IMR-90 (cell line): ENCODE measurements at regions not wholly inside any gene's neighbourhood (a gene's known extent, or its start where the extent isn't known, plus 50 kb on each side); places are given as distances from the start of the nearest gene placed in this dataset.

Experiments used
- ATAC-seq: fragments of 200-7000 bp; cut with Tn5 transposase; 2 replicates; pipeline ENCODE4 v1.9.1; 2020; ENCODE audit warnings: low read depth, mild to moderate bottlenecking, moderate library complexity
- BruUV-seq: library from RNA; stranded (reverse); fragments of 400-500 nt; replicated peaks from 2 replicates; lab custom pipeline; 2021; lab: Mats Ljungman, UMichigan
- CTCF ChIA-PET: fragments of 300-600 bp; formaldehyde crosslinking; extraction: SDS; loops from one replicate; lab custom pipeline; 2021; ENCODE audit warnings: antibody characterized with exemption; lab: Yijun Ruan, JAX
- POLR2A ChIA-PET: fragments of 300-600 bp; sonication (Branson Sonifier 250); formaldehyde crosslinking; loops from one replicate; lab custom pipeline; 2022; ENCODE audit warnings: antibody characterized with exemption; ENCODE audit not compliant: unreplicated experiment; lab: Charles Lee
- DNase-seq: peaks from one replicate; pipeline ENCODE4 v3.0.0; 2013
- H2AFZ ChIP-seq: replicated peaks from 2 replicates; pipeline ENCODE3; 2013; ENCODE audit warnings: low read length, mild to moderate bottlenecking; ENCODE audit not compliant: poor library complexity
- H2AK5ac ChIP-seq: 2 replicates; pipeline ENCODE4 v1.6.1; 2013; ENCODE audit warnings: low read depth, low read length, inconsistent platforms
- H2AK9ac ChIP-seq: replicated peaks from 2 replicates; pipeline ENCODE3; 2013; ENCODE audit warnings: mild to moderate bottlenecking, low read depth, low read length, moderate library complexity; ENCODE audit not compliant: poor library complexity
- H2BK120ac ChIP-seq: 2 replicates; pipeline ENCODE4 v1.6.1; 2013; ENCODE audit warnings: low read depth, low read length, inconsistent platforms
- H2BK15ac ChIP-seq: 3 replicates; pipeline ENCODE4 v1.6.1; 2013; ENCODE audit warnings: low read depth, low read length, inconsistent platforms
- H2BK20ac ChIP-seq: 2 replicates; pipeline ENCODE4 v1.6.1; 2013; ENCODE audit warnings: low read depth, mild to moderate bottlenecking, inconsistent platforms, low read length, moderate library complexity
- H2BK5ac ChIP-seq: 2 replicates; pipeline ENCODE4 v1.6.1; 2013; ENCODE audit warnings: mild to moderate bottlenecking, low read depth, low read length, inconsistent platforms; ENCODE audit not compliant: poor library complexity, severe bottlenecking
- H3K14ac ChIP-seq: replicated peaks from 2 replicates; pipeline ENCODE4 v1.6.1; 2013; ENCODE audit warnings: low read depth, low read length, inconsistent platforms
- H3K18ac ChIP-seq: 2 replicates; pipeline ENCODE4 v1.6.1; 2013; ENCODE audit warnings: low read depth, low read length, control low read depth
- H3K23ac ChIP-seq: 2 replicates; pipeline ENCODE4 v1.6.1; 2013; ENCODE audit warnings: low read depth, low read length, inconsistent platforms
- H3K27ac ChIP-seq: 2 replicates; pipeline ENCODE4 v1.5.1; 2013; ENCODE audit warnings: mild to moderate bottlenecking, control low read depth, low read length; ENCODE audit not compliant: insufficient read depth
- H3K27me3 ChIP-seq: 2 replicates; pipeline ENCODE4 v1.6.1; 2013; ENCODE audit warnings: low read length; ENCODE audit not compliant: control insufficient read depth, insufficient read depth
- H3K36me3 ChIP-seq: 2 replicates; pipeline ENCODE4 v1.6.1; 2013; ENCODE audit warnings: low read length, mixed read lengths; ENCODE audit not compliant: control insufficient read depth, insufficient read depth
- H3K4ac ChIP-seq: 2 replicates; pipeline ENCODE4 v1.6.1; 2013; ENCODE audit warnings: low read depth, low read length, inconsistent platforms
- H3K4me1 ChIP-seq: 2 replicates; pipeline ENCODE4 v1.6.1; 2013; ENCODE audit warnings: low read length, mixed read lengths; ENCODE audit not compliant: control insufficient read depth, insufficient read depth
- H3K4me2 ChIP-seq: 2 replicates; pipeline ENCODE4 v1.6.1; 2013; ENCODE audit warnings: low read depth, mild to moderate bottlenecking, control low read depth, low read length, moderate library complexity
- H3K4me3 ChIP-seq: 2 replicates; pipeline ENCODE4 v1.5.1; 2013; ENCODE audit warnings: low read depth, mild to moderate bottlenecking, control low read depth, low read length, moderate library complexity; ENCODE audit not compliant: insufficient read depth
- H3K56ac ChIP-seq: 2 replicates; pipeline ENCODE4 v1.6.1; 2013; ENCODE audit warnings: low read length, inconsistent platforms; ENCODE audit not compliant: insufficient read depth; ENCODE audit errors: extremely low read depth
- H3K79me1 ChIP-seq, 2 experiments: 2 replicates each; pipeline ENCODE4 v1.6.1; 2013; ENCODE audit warnings: low read length in 2 of 2, inconsistent platforms in 1 of 2, low read depth in 1 of 2
- H3K9ac ChIP-seq: 2 replicates; pipeline ENCODE4 v1.6.1; 2013; ENCODE audit warnings: low read depth, low read length, control low read depth
- H3K9me1 ChIP-seq: 2 replicates; pipeline ENCODE4 v1.6.1; 2013; ENCODE audit warnings: low read length, inconsistent platforms; ENCODE audit not compliant: insufficient read depth
- H3K9me3 ChIP-seq: 2 replicates; pipeline ENCODE4 v1.6.1; 2013; ENCODE audit warnings: low read length; ENCODE audit not compliant: control insufficient read depth, insufficient read depth
- H4K20me1 ChIP-seq: 2 replicates; pipeline ENCODE4 v1.6.1; 2013; ENCODE audit warnings: low read length, inconsistent platforms; ENCODE audit not compliant: insufficient read depth
- H4K5ac ChIP-seq: 2 replicates; pipeline ENCODE4 v1.6.1; 2013; ENCODE audit warnings: mild to moderate bottlenecking, low read depth, low read length, control low read depth
- H4K8ac ChIP-seq, 2 experiments: 2 replicates each; pipeline ENCODE4 v1.6.1; 2013; ENCODE audit warnings: low read depth in 2 of 2, low read length in 2 of 2, control low read depth in 1 of 2, inconsistent platforms in 1 of 2
- H4K91ac ChIP-seq: 2 replicates; pipeline ENCODE4 v1.6.1; 2013; ENCODE audit warnings: low read depth, low read length, inconsistent platforms; ENCODE audit not compliant: insufficient read depth
- BHLHE40 ChIP-seq: fragments of 150-350 bp; IDR thresholded peaks from 2 replicates; pipeline ENCODE4 v1.6.1; 2016; ENCODE audit warnings: mild to moderate bottlenecking, low read depth, low read length
- CEBPB ChIP-seq: IDR thresholded peaks from 2 replicates; pipeline ENCODE4 v1.6.1; 2012; ENCODE audit warnings: low read depth, low read length, improper control_type of control experiment
- CHD1 ChIP-seq: IDR thresholded peaks from 2 replicates; pipeline ENCODE4 v1.6.1; 2012; ENCODE audit warnings: low read depth, low read length, improper control_type of control experiment
- FOS ChIP-seq: fragments of 150-350 bp; IDR thresholded peaks from 2 replicates; pipeline ENCODE4 v1.6.1; 2016; ENCODE audit warnings: low read depth, low read length
- MAFK ChIP-seq: IDR thresholded peaks from 2 replicates; pipeline ENCODE4 v1.6.1; 2012; ENCODE audit warnings: low read depth, low read length, improper control_type of control experiment
- MAZ ChIP-seq: IDR thresholded peaks from 2 replicates; pipeline ENCODE4 v1.6.1; 2012; ENCODE audit warnings: low read depth, mild to moderate bottlenecking, low read length, improper control_type of control experiment, moderate library complexity, borderline replicate concordance
- MXI1 ChIP-seq: IDR thresholded peaks from 2 replicates; pipeline ENCODE4 v1.6.1; 2012; ENCODE audit warnings: low read depth, mild to moderate bottlenecking, low read length, moderate library complexity, borderline replicate concordance
- NFE2L2 ChIP-seq: fragments of 150-350 bp; IDR thresholded peaks from 2 replicates; pipeline ENCODE4 v1.6.1; 2016; ENCODE audit warnings: low read depth, mild to moderate bottlenecking, low read length
- POLR2A ChIP-seq: IDR thresholded peaks from 2 replicates; pipeline ENCODE4 v1.6.1; 2012; ENCODE audit warnings: mild to moderate bottlenecking, low read depth, low read length
- RAD21 ChIP-seq: IDR thresholded peaks from 2 replicates; pipeline ENCODE4 v1.6.1; 2012; ENCODE audit warnings: low read length, improper control_type of control experiment
- RCOR1 ChIP-seq: IDR thresholded peaks from 2 replicates; pipeline ENCODE4 v1.6.1; 2012; ENCODE audit warnings: mild to moderate bottlenecking, low read length, improper control_type of control experiment; ENCODE audit not compliant: insufficient replicate concordance
- SMC3 ChIP-seq: fragments of 150-350 bp; IDR thresholded peaks from 2 replicates; pipeline ENCODE4 v1.6.1; 2016; ENCODE audit warnings: low read depth, mild to moderate bottlenecking, antibody characterized with exemption, low read length, moderate library complexity
- USF2 ChIP-seq: fragments of 150-350 bp; IDR thresholded peaks from 2 replicates; pipeline ENCODE4 v1.6.1; 2017; ENCODE audit warnings: mild to moderate bottlenecking, antibody characterized with exemption, low read length, low read depth
- WGBS, 2 experiments: methylation state at CpG; one replicate each; pipeline versions ENCODE4 v1.1.5 to v1.1.7; 2013; ENCODE audit warnings: missing lambda C conversion rate in 2 of 2; ENCODE audit not compliant: insufficient read length in 1 of 2; ENCODE audit errors: extremely low coverage in 2 of 2; 5-methylcytosine and 5-hydroxymethylcytosine counted together
- dilution Hi-C: fragments of 300-500 bp; cut with HindIII; formaldehyde crosslinking; loops from one replicate; pipeline ENCODE4 v1.14.3; 2018; ENCODE audit warnings: low sequenced_read_pairs; ENCODE audit not compliant: unreplicated experiment
- in situ Hi-C: fragments of 300-500 bp; cut with MboI; formaldehyde crosslinking; loops from 3 replicates; pipeline ENCODE4 v1.14.3; 2019; ENCODE audit warnings: low sequenced_read_pairs, inconsistent platforms, mixed read lengths
- intact Hi-C: fragments of 100-400 bp; cut with micrococcal nuclease; formaldehyde crosslinking; loops from 2 replicates; pipeline ENCODE4 v1.10.0; 2022
- TF ChIP-seq, protein P1 (sequence below): conservative IDR thresholded peaks from 2 replicates; pipeline ENCODE4 v1.5.1; 2012; ENCODE audit warnings: mild to moderate bottlenecking, low read depth, low read length, improper control_type of control experiment
- TF ChIP-seq, protein P2 (sequence below): fragments of 150-350 bp; IDR thresholded peaks from 2 replicates; pipeline ENCODE4 v1.6.1; 2016; ENCODE audit warnings: low read depth, mild to moderate bottlenecking, low read length, moderate library complexity, borderline replicate concordance

DNA sequence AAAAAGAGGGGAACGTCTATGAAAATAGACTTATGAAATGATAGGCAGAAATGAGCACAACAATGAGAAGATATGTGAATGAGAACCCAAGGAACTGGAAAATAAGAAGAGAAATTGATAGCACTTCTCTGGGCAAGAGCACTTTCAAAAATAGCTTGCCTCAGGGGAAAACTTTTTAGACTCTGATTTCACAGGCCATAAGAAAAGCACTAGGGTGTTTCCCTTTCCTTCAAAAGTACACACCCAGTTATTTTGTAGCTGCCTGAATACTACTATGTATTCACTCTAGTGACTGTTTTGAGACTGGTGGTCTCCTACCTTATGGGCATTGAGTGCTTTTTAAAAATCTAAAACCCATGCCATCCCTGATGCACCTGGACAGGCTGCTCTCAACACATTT lies 172.3 kb upstream of the SOX6 start:
- Histone ChIP-seq H2AFZ (no peak overlapping the region), H4K20me1 (peaks cover 5% of the 10 kb centered on the region; the same call in 1 of the 2 replicates), H2BK20ac (no peak overlapping the region), H3K9me1 (no peaks in the 10 kb centered on the region), H2AK9ac (no peak overlapping the region), H3K79me1 (0 out of 4 replicates have a peak, but pooled peaks cover 0 to 4% of the 10 kb centered on the region in 2 experiments), H3K27ac (no peak overlapping the region), H3K4me2 (no peak overlapping the region), H3K4ac (no peak overlapping the region), H2BK15ac (no peak overlapping the region), H3K36me3 (no peaks in the 10 kb centered on the region), H2AK5ac (no peak overlapping the region), H3K56ac (no peak overlapping the region), H3K27me3 (no peaks in the 10 kb centered on the region), H3K23ac (no peak overlapping the region), H4K8ac (no peak overlapping the region), H2BK5ac (no peak overlapping the region), H3K9ac (no peak overlapping the region), H2BK120ac (no peak overlapping the region), H3K9me3 (no peaks in the 10 kb centered on the region), H3K4me1 (no peaks in the 10 kb centered on the region), H4K91ac (no peak overlapping the region), H3K18ac (no peak overlapping the region), H3K4me3 (no peak overlapping the region), H3K14ac (no peak overlapping the region), H4K5ac (no peak overlapping the region)
- dilution Hi-C loops (no loop called here), in situ Hi-C loops (no loop called here), intact Hi-C loops (no loop called here)
- ATAC-seq (no peak), DNase-seq (no peak)
- TF ChIP-seq SMC3 (no peak), POLR2A (no peak), FOS (no peak), MAFK (no peak), MXI1 (no peak), MAZ (no peak), USF2 (no peak), BHLHE40 (no peak), RCOR1 (no peak), NFE2L2 (no peak), CHD1 (no peak), CEBPB (no peak), RAD21 (no peak)
- TF ChIP-seq, protein P1, sequence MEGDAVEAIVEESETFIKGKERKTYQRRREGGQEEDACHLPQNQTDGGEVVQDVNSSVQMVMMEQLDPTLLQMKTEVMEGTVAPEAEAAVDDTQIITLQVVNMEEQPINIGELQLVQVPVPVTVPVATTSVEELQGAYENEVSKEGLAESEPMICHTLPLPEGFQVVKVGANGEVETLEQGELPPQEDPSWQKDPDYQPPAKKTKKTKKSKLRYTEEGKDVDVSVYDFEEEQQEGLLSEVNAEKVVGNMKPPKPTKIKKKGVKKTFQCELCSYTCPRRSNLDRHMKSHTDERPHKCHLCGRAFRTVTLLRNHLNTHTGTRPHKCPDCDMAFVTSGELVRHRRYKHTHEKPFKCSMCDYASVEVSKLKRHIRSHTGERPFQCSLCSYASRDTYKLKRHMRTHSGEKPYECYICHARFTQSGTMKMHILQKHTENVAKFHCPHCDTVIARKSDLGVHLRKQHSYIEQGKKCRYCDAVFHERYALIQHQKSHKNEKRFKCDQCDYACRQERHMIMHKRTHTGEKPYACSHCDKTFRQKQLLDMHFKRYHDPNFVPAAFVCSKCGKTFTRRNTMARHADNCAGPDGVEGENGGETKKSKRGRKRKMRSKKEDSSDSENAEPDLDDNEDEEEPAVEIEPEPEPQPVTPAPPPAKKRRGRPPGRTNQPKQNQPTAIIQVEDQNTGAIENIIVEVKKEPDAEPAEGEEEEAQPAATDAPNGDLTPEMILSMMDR: no peak
- TF ChIP-seq, protein P2, sequence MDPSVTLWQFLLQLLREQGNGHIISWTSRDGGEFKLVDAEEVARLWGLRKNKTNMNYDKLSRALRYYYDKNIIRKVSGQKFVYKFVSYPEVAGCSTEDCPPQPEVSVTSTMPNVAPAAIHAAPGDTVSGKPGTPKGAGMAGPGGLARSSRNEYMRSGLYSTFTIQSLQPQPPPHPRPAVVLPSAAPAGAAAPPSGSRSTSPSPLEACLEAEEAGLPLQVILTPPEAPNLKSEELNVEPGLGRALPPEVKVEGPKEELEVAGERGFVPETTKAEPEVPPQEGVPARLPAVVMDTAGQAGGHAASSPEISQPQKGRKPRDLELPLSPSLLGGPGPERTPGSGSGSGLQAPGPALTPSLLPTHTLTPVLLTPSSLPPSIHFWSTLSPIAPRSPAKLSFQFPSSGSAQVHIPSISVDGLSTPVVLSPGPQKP: no peak
- BruUV-seq: no TSS peak
- CTCF ChIA-PET: no interaction called here
- WGBS, 2 experiments: no CpG with 5 or more reads among the region's 1 CpG
- POLR2A ChIA-PET: no interaction called here
